Muscle layer of colon (tissue), 2 donors: ENCODE measurements at regions not wholly inside any gene's neighbourhood (a gene's known extent, or its start where the extent isn't known, plus 50 kb on each side); places are given as distances from the start of the nearest gene placed in this dataset.

Experiments used
- H3K27ac ChIP-seq: one replicate; pipeline ENCODE4 v1.7.0; 2013; ENCODE audit warnings: low read depth, mild to moderate bottlenecking, low read length, moderate library complexity
- H3K27me3 ChIP-seq, 2 donors: one replicate each; pipeline ENCODE4 v1.7.0; 2013; ENCODE audit warnings: low read length in 2 of 2, mild to moderate bottlenecking in 2 of 2; ENCODE audit not compliant: insufficient read depth in 2 of 2, control insufficient read depth in 1 of 2
- H3K36me3 ChIP-seq: one replicate; pipeline ENCODE4 v1.7.0; 2013; ENCODE audit warnings: mild to moderate bottlenecking, low read length; ENCODE audit not compliant: insufficient read depth
- H3K4me1 ChIP-seq: one replicate; pipeline ENCODE4 v1.7.0; 2013; ENCODE audit warnings: mild to moderate bottlenecking, low read length; ENCODE audit not compliant: insufficient read depth
- H3K4me3 ChIP-seq, 2 donors: one replicate each; pipeline ENCODE4 v1.7.0; 2013; ENCODE audit warnings: low read length in 2 of 2, low read depth in 1 of 2, mild to moderate bottlenecking in 1 of 2, moderate library complexity in 1 of 2
- H3K9ac ChIP-seq: one replicate; pipeline ENCODE4 v1.7.0; 2013; ENCODE audit warnings: low read length
- H3K9me3 ChIP-seq: one replicate; pipeline ENCODE4 v1.7.0; 2013; ENCODE audit warnings: mild to moderate bottlenecking, low read length
- donor health status: abdominal sarcoma.
- donor health status: Adenocarcinoma of cecum.

GRCh38 chr7:27472043-27472442, 190.6 kb downstream of the HIBADH start:
- Histone ChIP-seq H3K4me3 (no peak overlapping the region), H3K27me3 (no peaks in the 10 kb centered on the region), H3K9me3 (no peaks in the 10 kb centered on the region), H3K36me3 (no peaks in the 10 kb centered on the region), H3K4me1 (peaks cover 4% of the 10 kb centered on the region), H3K27ac (no peak overlapping the region), H3K9ac (no peak overlapping the region)
